GM18951 (cell line): ENCODE measurements at regions not wholly inside any gene's neighbourhood (a gene's known extent, or its start where the extent isn't known, plus 50 kb on each side); places are given as distances from the start of the nearest gene placed in this dataset.

Experiments used
- POLR2A ChIP-seq: IDR thresholded peaks from 4 replicates; pipeline ENCODE4 v1.6.1; 2011; ENCODE audit warnings: mild to moderate bottlenecking; ENCODE audit not compliant: insufficient read length, insufficient read depth; ENCODE audit errors: extremely low read depth
- in situ Hi-C: fragments of 300-500 bp; cut with MboI; formaldehyde crosslinking; loops from one replicate; pipeline ENCODE4 v1.12.0; 2022; ENCODE audit warnings: low sequenced_read_pairs, mixed read lengths, inconsistent platforms; ENCODE audit not compliant: unreplicated experiment

- in situ Hi-C loops: no loop called here
- no peak for TF ChIP-seq POLR2A
Measured at GRCh38 chr18:56374007-56374655, 264.3 kb downstream of the TXNL1 start.

- in situ Hi-C loops: no loop called here
Measured at GRCh38 chr18:56373601-56374000, 264.8 kb downstream of the TXNL1 start.

GRCh38 chr18:56368066-56368465, 270.3 kb downstream of the TXNL1 start:
- in situ Hi-C loops: no loop called here
- no peak for TF ChIP-seq POLR2A

More at GRCh38 chr18:56373601-56374000, 264.8 kb downstream of the TXNL1 start:
- TF ChIP-seq POLR2A: no peak

- no peak for TF ChIP-seq POLR2A
- in situ Hi-C loops: no loop called here
Measured at GRCh38 chr18:56358608-56359280, 279.6 kb downstream of the TXNL1 start.

- TF ChIP-seq POLR2A: no peak
- in situ Hi-C loops: no loop called here
Measured at GRCh38 chr18:56353663-56354260, 284.6 kb downstream of the TXNL1 start.

- in situ Hi-C loops: no loop called here
- TF ChIP-seq POLR2A: no peak
Measured at GRCh38 chr18:56351911-56352500, 286.4 kb downstream of the TXNL1 start.

- no peak for TF ChIP-seq POLR2A
- in situ Hi-C loops: no loop called here
Measured at GRCh38 chr18:56337507-56337906, 300.9 kb downstream of the TXNL1 start.

GRCh38 chr18:56333839-56334238, 304.6 kb downstream of the TXNL1 start:
- TF ChIP-seq POLR2A: no peak
- in situ Hi-C loops: no loop called here

GRCh38 chr18:56333146-56333545, 305.2 kb downstream of the TXNL1 start:
- in situ Hi-C loops: no loop called here
- no peak for TF ChIP-seq POLR2A

- in situ Hi-C loops: no loop called here
Measured at GRCh38 chr18:56332371-56332770, 306.0 kb downstream of the TXNL1 start.

GRCh38 chr18:56330366-56331110, 307.9 kb downstream of the TXNL1 start:
- no peak for TF ChIP-seq POLR2A
- in situ Hi-C loops: no loop called here

More at GRCh38 chr18:56332371-56332770, 306.0 kb downstream of the TXNL1 start:
- TF ChIP-seq POLR2A: no peak

- no peak for TF ChIP-seq POLR2A
- in situ Hi-C loops: no loop called here
Measured at GRCh38 chr18:56329536-56329935, 308.9 kb downstream of the TXNL1 start.
